K562 (cell line): ENCODE measurements at regions not wholly inside any gene's neighbourhood (a gene's known extent, or its start where the extent isn't known, plus 50 kb on each side); places are given as distances from the start of the nearest gene placed in this dataset.
A peak's percentile ranks its signal among the peaks of the same experiment; 100 is the strongest.

ENCODE experiments used
- ATAC-seq: fragments of 200-7000 bp; cut with Tn5 transposase; 3 replicates; pipeline ENCODE4 v1.9.1; 2020; ENCODE audit warnings: moderate library complexity
- BruUV-seq: library from RNA; stranded (reverse); fragments of 400-500 nt; replicated peaks from 2 replicates; lab custom pipeline; 2021; lab: Mats Ljungman, UMichigan
- CTCF ChIA-PET: fragments of 300-600 bp; formaldehyde crosslinking; extraction: SDS; loops from one replicate; lab custom pipeline; 2021; ENCODE audit warnings: low intra/inter-chr PET ratio; lab: Yijun Ruan, JAX
- POLR2A ChIA-PET: fragments of 300-600, 350-650 bp; sonication (Branson Sonifier 250); formaldehyde crosslinking; extraction: SDS; loops from one replicate; lab custom pipeline; 2021; ENCODE audit warnings: antibody characterized with exemption, inconsistent platforms; lab: Yijun Ruan, JAX
- DNase-seq, 4 experiments: peaks; one replicate each; pipeline versions ENCODE4 v3.0.0 to v3.0.0-alpha.2; 2011 to 2018; ENCODE audit warnings: low spot score in 3 of 4, mixed read lengths in 3 of 4; ENCODE audit errors: extremely low read depth in 1 of 4
- FAIRE-seq: peaks from 2 replicates; lab custom pipeline; 2011; peaks lifted over from hg19 to GRCh38; lab: Jason Lieb, UNC
- H2AFZ ChIP-seq: 2 replicates; pipeline ENCODE4 v1.6.0; 2011; ENCODE audit warnings: low read depth, low read length, control low read depth, inconsistent platforms
- H3K27ac ChIP-seq: fragments of 200-600 bp; 3 replicates; pipeline ENCODE4 v1.8.0; 2011; ENCODE audit warnings: low read depth, mild to moderate bottlenecking, control low read depth, inconsistent platforms, low read length, moderate library complexity, mixed read lengths; ENCODE audit errors: extremely low read depth
- H3K27me3 ChIP-seq, 2 experiments: fragments of 300-600 bp in 1 of 2; 2 replicates in 1 of 2; 3 replicates in 1 of 2; pipeline versions ENCODE4 v1.6.0 to v1.8.0; 2011; ENCODE audit warnings: inconsistent platforms in 2 of 2, low read length in 2 of 2, mild to moderate bottlenecking in 1 of 2, mixed read lengths in 1 of 2, moderate library complexity in 1 of 2; ENCODE audit not compliant: control insufficient read depth in 2 of 2, insufficient read depth in 2 of 2
- H3K36me3 ChIP-seq: fragments of 300-600 bp; 3 replicates; pipeline ENCODE4 v1.8.0; 2011; ENCODE audit warnings: mild to moderate bottlenecking, low read length, inconsistent platforms; ENCODE audit not compliant: control insufficient read depth, insufficient read depth
- H3K4me1 ChIP-seq, 2 experiments: fragments of 200-600 bp in 1 of 2; replicated peaks in 1 of 2; 2 replicates in 1 of 2; 3 replicates in 1 of 2; pipeline versions ENCODE4 v1.5.1 to v1.8.0; 2011; ENCODE audit warnings: inconsistent platforms in 2 of 2, low read length in 2 of 2, mild to moderate bottlenecking in 1 of 2, mixed read lengths in 1 of 2, moderate library complexity in 1 of 2; ENCODE audit not compliant: control insufficient read depth in 2 of 2, insufficient read depth in 2 of 2
- H3K4me2 ChIP-seq: 2 replicates; pipeline ENCODE4 v1.6.1; 2011; ENCODE audit warnings: low read length, control low read depth, inconsistent platforms, mixed read lengths; ENCODE audit not compliant: insufficient read depth
- H3K4me3 ChIP-seq: fragments of 200-600 bp; sonication (generic), shearing (Covaris generic); 2 replicates; pipeline ENCODE4 v1.5.1; 2016; ENCODE audit warnings: control low read depth, inconsistent platforms
- H3K79me2 ChIP-seq: fragments of 200-600 bp; 3 replicates; pipeline ENCODE4 v1.8.0; 2011; ENCODE audit warnings: low read length, inconsistent platforms; ENCODE audit not compliant: control insufficient read depth, insufficient read depth
- H3K9ac ChIP-seq, 2 experiments: 2 replicates each; pipeline versions ENCODE4 v1.6.0 to v1.6.1; 2011; ENCODE audit warnings: low read depth in 2 of 2, low read length in 2 of 2, control low read depth in 1 of 2, inconsistent platforms in 1 of 2, mild to moderate bottlenecking in 1 of 2, mixed read lengths in 1 of 2; ENCODE audit not compliant: insufficient read depth in 1 of 2
- H3K9me1 ChIP-seq: one replicate; pipeline ENCODE4 v1.6.0; 2011; ENCODE audit warnings: inconsistent platforms, mild to moderate bottlenecking, low read length, moderate library complexity; ENCODE audit not compliant: control insufficient read depth, insufficient read depth
- H3K9me3 ChIP-seq: replicated peaks from 2 replicates; pipeline ENCODE4 v1.5.1; 2011; ENCODE audit warnings: low read depth, low read length, inconsistent platforms; ENCODE audit not compliant: control insufficient read depth, insufficient read depth
- H4K20me1 ChIP-seq: replicated peaks from 2 replicates; pipeline ENCODE4 v1.6.1; 2011; ENCODE audit warnings: low read length, inconsistent platforms, mixed read lengths; ENCODE audit not compliant: control insufficient read depth, insufficient read depth
- ADNP ChIP-seq: fragments of 200-800 bp; sonication (Bioruptor generic); IDR thresholded peaks from 2 replicates; pipeline ENCODE4 v1.6.1; 2016; ENCODE audit warnings: missing genetic modification characterization, missing compliant biosample characterization
- DPF2 ChIP-seq: fragments of 450-650 bp; IDR thresholded peaks from 2 replicates; pipeline ENCODE4 v1.6.1; 2016
- HEY1 ChIP-seq: fragments of 250-450 bp; sonication (Bioruptor Pico); IDR thresholded peaks from 2 replicates; pipeline ENCODE4 v1.5.0; 2020; ENCODE audit warnings: mild to moderate bottlenecking, moderate library complexity, borderline replicate concordance
- KAT7 ChIP-seq: sonication (generic); formaldehyde crosslinking; IDR thresholded peaks from 2 replicates; pipeline ENCODE4 v1.8.0; 2022; ENCODE audit warnings: missing genetic modification reagents, mild to moderate bottlenecking, borderline replicate concordance
- PBX2 ChIP-seq, 2 experiments: IDR thresholded peaks in 1 of 2; conservative IDR thresholded peaks in 1 of 2; 2 replicates each; pipeline ENCODE4 v1.6.1; 2016; ENCODE audit warnings: low read depth in 2 of 2, mild to moderate bottlenecking in 1 of 2, missing compliant biosample characterization in 1 of 2, missing genetic modification characterization in 1 of 2, moderate library complexity in 1 of 2
- TEAD4 ChIP-seq, 2 experiments: sonication (generic) in 1 of 2; formaldehyde crosslinking in 1 of 2; IDR thresholded peaks; 2 replicates each; pipeline versions ENCODE4 v1.6.1 to v1.8.0; 2012 to 2022; ENCODE audit warnings: borderline replicate concordance in 1 of 2, inconsistent platforms in 1 of 2, low read length in 1 of 2, mild to moderate bottlenecking in 1 of 2, missing genetic modification reagents in 1 of 2
- THAP12 ChIP-seq: fragments of 250-450 bp; sonication (Bioruptor Pico); IDR thresholded peaks from 2 replicates; pipeline ENCODE4 v1.9.0; 2021; ENCODE audit warnings: mild to moderate bottlenecking, inconsistent platforms
- ZFX ChIP-seq: sonication (generic); formaldehyde crosslinking; IDR thresholded peaks from 2 replicates; pipeline ENCODE4 v1.8.0; 2022; ENCODE audit warnings: mild to moderate bottlenecking, missing genetic modification reagents, moderate library complexity
- ZNF197 ChIP-seq: fragments of 200-800 bp; sonication (Bioruptor generic); IDR thresholded peaks from 2 replicates; pipeline ENCODE4 v1.6.1; 2016; ENCODE audit warnings: low read depth, missing genetic modification characterization, missing compliant biosample characterization
- ZNF316 ChIP-seq: fragments of 450-650 bp; IDR thresholded peaks from 2 replicates; pipeline ENCODE4 v1.6.1; 2016
- WGBS: fragments of 100-300 bp; shearing (Covaris generic); methylation state at CpG from one replicate; pipeline ENCODE4 v1.1.6; 2016; ENCODE audit warnings: low coverage, mixed read lengths; ENCODE audit not compliant: insufficient coverage; ENCODE audit errors: missing lambda C conversion rate; 5-methylcytosine and 5-hydroxymethylcytosine counted together
- in situ Hi-C: fragments of 300-500 bp; cut with MboI; formaldehyde crosslinking; loops from 4 replicates; pipeline ENCODE4 v1.15.0; 2018; ENCODE audit warnings: inconsistent platforms, mixed read lengths
- intact Hi-C: fragments of 100-400 bp; cut with micrococcal nuclease; formaldehyde crosslinking; loops from 2 replicates; pipeline ENCODE4 v1.14.2; 2022

GRCh38 chr4:138438608-138439007, 196.5 kb upstream of the SLC7A11 start (continued):
- TF ChIP-seq HEY1 (CRISPR knock-in tag) = no peak
- TF ChIP-seq PBX2 (CRISPR knock-in tag; IDR thresholded peaks at IDR 0.05; ENCODE audit: low read depth) = no peak
- TF ChIP-seq PBX2 (tag; conservative IDR thresholded peaks at IDR 0.05; ENCODE audit: low read depth) = peak; percentile 56; the same call in 1 of the 2 replicates
- no peak for TF ChIP-seq ADNP
- 0 out of 2 replicates have a peak, but pooled peaks have one; percentile 28 for TF ChIP-seq ZNF197 (CRISPR knock-in tag)

- DNase-seq (peak; percentile 47 to 68 (median 60)), FAIRE-seq (peak; percentile 93), ATAC-seq (peak; percentile 83)
- no peak overlapping the region for H3K4me3 ChIP-seq
- H3K9me1 ChIP-seq = no peaks in the 10 kb centered on the region
- no peaks in the 10 kb centered on the region for H4K20me1 ChIP-seq
- BruUV-seq = no TSS peak
- in situ Hi-C loops (no loop called here), intact Hi-C loops (no loop called here)
- peaks cover 0 to 18% of the 10 kb centered on the region in 2 experiments; a peak in 3 of 5 replicates for H3K4me1 ChIP-seq
- ChIA-PET POLR2A (interaction anchor here (1.1 kb wide), 1 partner anchor 204 kb away, joined by 3 read pairs; no protein-coding TSS in a partner anchor), CTCF (no interaction called here)
- 9% methylated on average over 1 of the region's 1 CpG for WGBS
- peak overlapping the region; percentile 2; the same call in 1 of the 2 replicates for H3K4me2 ChIP-seq
- H3K36me3 ChIP-seq = no peaks in the 10 kb centered on the region
- peak overlapping the region; percentile 76 for H2AFZ ChIP-seq
- no peaks in the 10 kb centered on the region for H3K27me3 ChIP-seq
- H3K27ac ChIP-seq = peak overlapping the region; percentile 50
- peak overlapping the region in 1 of 2 experiments; percentile 27; a peak in 2 of 4 replicates for H3K9ac ChIP-seq
- H3K9me3 ChIP-seq = peaks cover 1% of the 10 kb centered on the region; the same call in 1 of the 2 replicates
- H3K79me2 ChIP-seq = no peaks in the 10 kb centered on the region
- TF ChIP-seq ZFX (CRISPR knock-in tag) (peak; percentile 57; the same call in 1 of the 2 replicates), TEAD4 (IDR thresholded peaks at IDR 0.05; ENCODE audit: low read length) (peak; percentile 92), TEAD4 (CRISPR knock-in tag; IDR thresholded peaks at IDR 0.05; ENCODE audit: borderline replicate concordance) (no peak), ZNF316 (no peak), KAT7 (CRISPR knock-in tag) (no peak), THAP12 (CRISPR knock-in tag) (no peak), DPF2 (peak; percentile 93)
Observed at GRCh38 chr4:138437263-138437851, 195.2 kb upstream of the SLC7A11 start.
